K562 (cell line): ENCODE measurements at regions not wholly inside any gene's neighbourhood (a gene's known extent, or its start where the extent isn't known, plus 50 kb on each side); places are given as distances from the start of the nearest gene placed in this dataset.
A peak's percentile ranks its signal among the peaks of the same experiment; 100 is the strongest.

Experiments
- ATAC-seq: fragments of 200-7000 bp; cut with Tn5 transposase; 3 replicates; pipeline ENCODE4 v1.9.1; 2020; ENCODE audit warnings: moderate library complexity
- BruUV-seq: library from RNA; stranded (reverse); fragments of 400-500 nt; replicated peaks from 2 replicates; lab custom pipeline; 2021; lab: Mats Ljungman, UMichigan
- CTCF ChIA-PET: fragments of 300-600 bp; formaldehyde crosslinking; extraction: SDS; loops from one replicate; lab custom pipeline; 2021; ENCODE audit warnings: low intra/inter-chr PET ratio; lab: Yijun Ruan, JAX
- POLR2A ChIA-PET: fragments of 300-600, 350-650 bp; sonication (Branson Sonifier 250); formaldehyde crosslinking; extraction: SDS; loops from one replicate; lab custom pipeline; 2021; ENCODE audit warnings: antibody characterized with exemption, inconsistent platforms; lab: Yijun Ruan, JAX
- DNase-seq, 4 experiments: peaks; one replicate each; pipeline versions ENCODE4 v3.0.0 to v3.0.0-alpha.2; 2011 to 2018; ENCODE audit warnings: low spot score in 3 of 4, mixed read lengths in 3 of 4; ENCODE audit errors: extremely low read depth in 1 of 4
- FAIRE-seq: peaks from 2 replicates; lab custom pipeline; 2011; peaks lifted over from hg19 to GRCh38; lab: Jason Lieb, UNC
- H2AFZ ChIP-seq: 2 replicates; pipeline ENCODE4 v1.6.0; 2011; ENCODE audit warnings: low read depth, low read length, control low read depth, inconsistent platforms
- H3K27ac ChIP-seq: fragments of 200-600 bp; 3 replicates; pipeline ENCODE4 v1.8.0; 2011; ENCODE audit warnings: low read depth, mild to moderate bottlenecking, control low read depth, inconsistent platforms, low read length, moderate library complexity, mixed read lengths; ENCODE audit errors: extremely low read depth
- H3K27me3 ChIP-seq, 2 experiments: fragments of 300-600 bp in 1 of 2; 2 replicates in 1 of 2; 3 replicates in 1 of 2; pipeline versions ENCODE4 v1.6.0 to v1.8.0; 2011; ENCODE audit warnings: inconsistent platforms in 2 of 2, low read length in 2 of 2, mild to moderate bottlenecking in 1 of 2, mixed read lengths in 1 of 2, moderate library complexity in 1 of 2; ENCODE audit not compliant: control insufficient read depth in 2 of 2, insufficient read depth in 2 of 2
- H3K36me3 ChIP-seq: fragments of 300-600 bp; 3 replicates; pipeline ENCODE4 v1.8.0; 2011; ENCODE audit warnings: mild to moderate bottlenecking, low read length, inconsistent platforms; ENCODE audit not compliant: control insufficient read depth, insufficient read depth
- H3K4me1 ChIP-seq, 2 experiments: fragments of 200-600 bp in 1 of 2; replicated peaks in 1 of 2; 2 replicates in 1 of 2; 3 replicates in 1 of 2; pipeline versions ENCODE4 v1.5.1 to v1.8.0; 2011; ENCODE audit warnings: inconsistent platforms in 2 of 2, low read length in 2 of 2, mild to moderate bottlenecking in 1 of 2, mixed read lengths in 1 of 2, moderate library complexity in 1 of 2; ENCODE audit not compliant: control insufficient read depth in 2 of 2, insufficient read depth in 2 of 2
- H3K4me2 ChIP-seq: 2 replicates; pipeline ENCODE4 v1.6.1; 2011; ENCODE audit warnings: low read length, control low read depth, inconsistent platforms, mixed read lengths; ENCODE audit not compliant: insufficient read depth
- H3K4me3 ChIP-seq: fragments of 200-600 bp; sonication (generic), shearing (Covaris generic); 2 replicates; pipeline ENCODE4 v1.5.1; 2016; ENCODE audit warnings: control low read depth, inconsistent platforms
- H3K79me2 ChIP-seq: fragments of 200-600 bp; 3 replicates; pipeline ENCODE4 v1.8.0; 2011; ENCODE audit warnings: low read length, inconsistent platforms; ENCODE audit not compliant: control insufficient read depth, insufficient read depth
- H3K9ac ChIP-seq, 2 experiments: 2 replicates each; pipeline versions ENCODE4 v1.6.0 to v1.6.1; 2011; ENCODE audit warnings: low read depth in 2 of 2, low read length in 2 of 2, control low read depth in 1 of 2, inconsistent platforms in 1 of 2, mild to moderate bottlenecking in 1 of 2, mixed read lengths in 1 of 2; ENCODE audit not compliant: insufficient read depth in 1 of 2
- H3K9me1 ChIP-seq: one replicate; pipeline ENCODE4 v1.6.0; 2011; ENCODE audit warnings: inconsistent platforms, mild to moderate bottlenecking, low read length, moderate library complexity; ENCODE audit not compliant: control insufficient read depth, insufficient read depth
- H3K9me3 ChIP-seq: replicated peaks from 2 replicates; pipeline ENCODE4 v1.5.1; 2011; ENCODE audit warnings: low read depth, low read length, inconsistent platforms; ENCODE audit not compliant: control insufficient read depth, insufficient read depth
- H4K20me1 ChIP-seq: replicated peaks from 2 replicates; pipeline ENCODE4 v1.6.1; 2011; ENCODE audit warnings: low read length, inconsistent platforms, mixed read lengths; ENCODE audit not compliant: control insufficient read depth, insufficient read depth
- CHD4 ChIP-seq: fragments of 200-600 bp; sonication (generic); IDR thresholded peaks from 3 replicates; pipeline ENCODE4 v1.6.1; 2012; ENCODE audit warnings: low read depth, mild to moderate bottlenecking, mixed read lengths, low read length, inconsistent platforms; ENCODE audit not compliant: insufficient read depth, insufficient replicate concordance, poor library complexity, severe bottlenecking
- ELK1 ChIP-seq: sonication (generic); formaldehyde crosslinking; IDR thresholded peaks from 2 replicates; pipeline ENCODE4 v1.8.1; 2022; ENCODE audit warnings: missing genetic modification reagents
- HNRNPK ChIP-seq: fragments of 200-400 bp; formaldehyde crosslinking; IDR thresholded peaks from one replicate; pipeline ENCODE4 v1.6.1; 2018; ENCODE audit warnings: mild to moderate bottlenecking, low read depth, low read length; ENCODE audit not compliant: poor library complexity, severe bottlenecking
- MAFK ChIP-seq: IDR thresholded peaks from 2 replicates; pipeline ENCODE4 v1.6.1; 2011; ENCODE audit warnings: low read length, improper control_type of control experiment
- NFYB ChIP-seq: IDR thresholded peaks from 2 replicates; pipeline ENCODE4 v1.6.1; 2011; ENCODE audit warnings: mild to moderate bottlenecking, moderate library complexity; ENCODE audit not compliant: insufficient read length; ENCODE audit errors: extremely low read depth
- SIX5 ChIP-seq, 2 experiments: IDR thresholded peaks; 2 replicates each; pipeline ENCODE4 v1.6.1; 2011; ENCODE audit warnings: low read length in 2 of 2, borderline replicate concordance in 1 of 2, low read depth in 1 of 2, mild to moderate bottlenecking in 1 of 2, moderate library complexity in 1 of 2; ENCODE audit not compliant: insufficient read depth in 1 of 2
- SMARCA4 ChIP-seq: fragments of 450-650 bp; IDR thresholded peaks from 2 replicates; pipeline ENCODE4 v1.6.1; 2016
- ZNF717 ChIP-seq: fragments of 250-450 bp; sonication (Bioruptor Pico); IDR thresholded peaks from 2 replicates; pipeline ENCODE4 v1.5.0; 2021
- ZNF75A ChIP-seq: fragments of 450-650 bp; formaldehyde crosslinking; IDR thresholded peaks from 2 replicates; pipeline ENCODE4 v1.4.0; 2020; ENCODE audit warnings: mild to moderate bottlenecking
- ZNF766 ChIP-seq: fragments of 200-800 bp; sonication (Bioruptor generic); conservative IDR thresholded peaks from 2 replicates; pipeline ENCODE4 v1.6.1; 2016; ENCODE audit warnings: missing genetic modification characterization, missing compliant biosample characterization
- WGBS: fragments of 100-300 bp; shearing (Covaris generic); methylation state at CpG from one replicate; pipeline ENCODE4 v1.1.6; 2016; ENCODE audit warnings: low coverage, mixed read lengths; ENCODE audit not compliant: insufficient coverage; ENCODE audit errors: missing lambda C conversion rate; 5-methylcytosine and 5-hydroxymethylcytosine counted together
- in situ Hi-C: fragments of 300-500 bp; cut with MboI; formaldehyde crosslinking; loops from 4 replicates; pipeline ENCODE4 v1.15.0; 2018; ENCODE audit warnings: inconsistent platforms, mixed read lengths
- intact Hi-C: fragments of 100-400 bp; cut with micrococcal nuclease; formaldehyde crosslinking; loops from 2 replicates; pipeline ENCODE4 v1.14.2; 2022
- TF ChIP-seq, protein P1 (sequence below): fragments of 450-650 bp; IDR thresholded peaks from 2 replicates; pipeline ENCODE4 v1.6.1; 2018; ENCODE audit warnings: mild to moderate bottlenecking, low read depth; ENCODE audit not compliant: partially characterized antibody
- TF ChIP-seq, protein P2 (sequence below): fragments of 250-450 bp; sonication (Bioruptor Pico); IDR thresholded peaks from 2 replicates; pipeline ENCODE4 v1.8.0; 2021; ENCODE audit warnings: moderate library complexity, mild to moderate bottlenecking, inconsistent platforms
- TF ChIP-seq, protein P3 (sequence below): fragments of 450-650 bp; formaldehyde crosslinking; conservative IDR thresholded peaks from 2 replicates; pipeline ENCODE4 v1.4.0; 2022; ENCODE audit warnings: mild to moderate bottlenecking, missing genetic modification characterization

- ChIA-PET POLR2A (interaction anchor here (0.6 to 3.3 kb wide), 4 partner anchors 10 to 125 kb away, joined by 3 to 18 read pairs (median 4); no protein-coding TSS in a partner anchor), CTCF (no interaction called here)
- no peak overlapping the region; the same call in 2 of the 3 replicates for H3K27ac ChIP-seq
- WGBS, result 78% methylated on average over 6 of the region's 6 CpGs
- no peaks in the 10 kb centered on the region for H3K79me2 ChIP-seq
- H3K27me3 ChIP-seq, result no peaks in the 10 kb centered on the region
- no peaks in the 10 kb centered on the region for H3K9me1 ChIP-seq
- no peak overlapping the region; the same call in 1 of the 2 replicates for H2AFZ ChIP-seq
- peaks cover 23 to 37% of the 10 kb centered on the region in 2 experiments; a peak in 4 of 5 replicates for H3K4me1 ChIP-seq
- ATAC-seq, result no peak
- peaks cover 6% of the 10 kb centered on the region for H3K9me3 ChIP-seq
- in situ Hi-C loops, result no loop called here
- intact Hi-C loops, result loop anchor here (2.0 kb wide), 1 partner anchor 23 kb away; no protein-coding TSS in a partner anchor
- peak overlapping the region; percentile 37; the same call in 1 of the 2 replicates for H3K4me2 ChIP-seq
- H3K4me3 ChIP-seq, result no peak overlapping the region
- H3K36me3 ChIP-seq, result no peaks in the 10 kb centered on the region
- peak in 2 of 4 experiments; percentile 43 to 51 for DNase-seq
- no TSS peak for BruUV-seq
- peak overlapping the region in 1 of 2 experiments; percentile 31; a peak in 2 of 4 replicates for H3K9ac ChIP-seq
- H4K20me1 ChIP-seq, result no peaks in the 10 kb centered on the region
- peak; percentile 76 for FAIRE-seq
- TF ChIP-seq ZNF766 (CRISPR knock-in tag) (no peak), SIX5 (IDR thresholded peaks at IDR 0.05; ENCODE audit: borderline replicate concordance in 1 of 2, insufficient read depth in 1 of 2, low read depth in 1 of 2, low read length in 2 of 2) (no peak), NFYB (no peak), CHD4 (peak; percentile 61), ZNF717 (no peak), HNRNPK (no peak), ELK1 (CRISPR knock-in tag) (no peak), ZNF75A (CRISPR knock-in tag) (no peak), SMARCA4 (peak; percentile 64), MAFK (no peak)
- TF ChIP-seq, protein P1, sequence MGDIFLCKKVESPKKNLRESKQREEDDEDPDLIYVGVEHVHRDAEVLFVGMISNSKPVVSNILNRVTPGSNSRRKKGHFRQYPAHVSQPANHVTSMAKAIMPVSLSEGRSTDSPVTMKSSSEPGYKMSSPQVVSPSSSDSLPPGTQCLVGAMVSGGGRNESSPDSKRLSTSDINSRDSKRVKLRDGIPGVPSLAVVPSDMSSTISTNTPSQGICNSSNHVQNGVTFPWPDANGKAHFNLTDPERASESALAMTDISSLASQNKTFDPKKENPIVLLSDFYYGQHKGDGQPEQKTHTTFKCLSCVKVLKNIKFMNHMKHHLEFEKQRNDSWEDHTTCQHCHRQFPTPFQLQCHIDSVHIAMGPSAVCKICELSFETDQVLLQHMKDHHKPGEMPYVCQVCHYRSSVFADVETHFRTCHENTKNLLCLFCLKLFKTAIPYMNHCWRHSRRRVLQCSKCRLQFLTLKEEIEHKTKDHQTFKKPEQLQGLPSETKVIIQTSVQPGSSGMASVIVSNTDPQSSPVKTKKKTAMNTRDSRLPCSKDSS, result no peak
- TF ChIP-seq, protein P2, sequence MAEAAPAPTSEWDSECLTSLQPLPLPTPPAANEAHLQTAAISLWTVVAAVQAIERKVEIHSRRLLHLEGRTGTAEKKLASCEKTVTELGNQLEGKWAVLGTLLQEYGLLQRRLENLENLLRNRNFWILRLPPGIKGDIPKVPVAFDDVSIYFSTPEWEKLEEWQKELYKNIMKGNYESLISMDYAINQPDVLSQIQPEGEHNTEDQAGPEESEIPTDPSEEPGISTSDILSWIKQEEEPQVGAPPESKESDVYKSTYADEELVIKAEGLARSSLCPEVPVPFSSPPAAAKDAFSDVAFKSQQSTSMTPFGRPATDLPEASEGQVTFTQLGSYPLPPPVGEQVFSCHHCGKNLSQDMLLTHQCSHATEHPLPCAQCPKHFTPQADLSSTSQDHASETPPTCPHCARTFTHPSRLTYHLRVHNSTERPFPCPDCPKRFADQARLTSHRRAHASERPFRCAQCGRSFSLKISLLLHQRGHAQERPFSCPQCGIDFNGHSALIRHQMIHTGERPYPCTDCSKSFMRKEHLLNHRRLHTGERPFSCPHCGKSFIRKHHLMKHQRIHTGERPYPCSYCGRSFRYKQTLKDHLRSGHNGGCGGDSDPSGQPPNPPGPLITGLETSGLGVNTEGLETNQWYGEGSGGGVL (CRISPR knock-in tag), result no peak
- TF ChIP-seq, protein P3, sequence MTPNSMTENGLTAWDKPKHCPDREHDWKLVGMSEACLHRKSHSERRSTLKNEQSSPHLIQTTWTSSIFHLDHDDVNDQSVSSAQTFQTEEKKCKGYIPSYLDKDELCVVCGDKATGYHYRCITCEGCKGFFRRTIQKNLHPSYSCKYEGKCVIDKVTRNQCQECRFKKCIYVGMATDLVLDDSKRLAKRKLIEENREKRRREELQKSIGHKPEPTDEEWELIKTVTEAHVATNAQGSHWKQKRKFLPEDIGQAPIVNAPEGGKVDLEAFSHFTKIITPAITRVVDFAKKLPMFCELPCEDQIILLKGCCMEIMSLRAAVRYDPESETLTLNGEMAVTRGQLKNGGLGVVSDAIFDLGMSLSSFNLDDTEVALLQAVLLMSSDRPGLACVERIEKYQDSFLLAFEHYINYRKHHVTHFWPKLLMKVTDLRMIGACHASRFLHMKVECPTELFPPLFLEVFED, result no peak
Observed at GRCh38 chr5:135157421-135158313, 123.6 kb upstream of the PITX1 start.
